Neuron (in vitro differentiated cells): ENCODE measurements at regions not wholly inside any gene's neighbourhood (a gene's known extent, or its start where the extent isn't known, plus 50 kb on each side); places are given as distances from the start of the nearest gene placed in this dataset.

Source experiments
- H2AFZ ChIP-seq: one replicate; pipeline ENCODE4 v1.6.1; 2013; ENCODE audit warnings: low read depth, mild to moderate bottlenecking, inconsistent platforms, low read length, moderate library complexity
- H3K27me3 ChIP-seq: one replicate; pipeline ENCODE4 v1.6.1; 2013; ENCODE audit warnings: low read length; ENCODE audit not compliant: insufficient read depth
- H3K36me3 ChIP-seq: one replicate; pipeline ENCODE4 v1.6.1; 2013; ENCODE audit warnings: low read length; ENCODE audit not compliant: insufficient read depth
- H3K4me1 ChIP-seq: one replicate; pipeline ENCODE4 v1.6.1; 2013; ENCODE audit warnings: low read length; ENCODE audit not compliant: insufficient read depth
- H3K4me3 ChIP-seq: 2 replicates; pipeline ENCODE4 v1.5.1; 2013; ENCODE audit warnings: mild to moderate bottlenecking, low read length, moderate library complexity
- H3K9me3 ChIP-seq: one replicate; pipeline ENCODE4 v1.6.1; 2013; ENCODE audit warnings: low read length

DNA sequence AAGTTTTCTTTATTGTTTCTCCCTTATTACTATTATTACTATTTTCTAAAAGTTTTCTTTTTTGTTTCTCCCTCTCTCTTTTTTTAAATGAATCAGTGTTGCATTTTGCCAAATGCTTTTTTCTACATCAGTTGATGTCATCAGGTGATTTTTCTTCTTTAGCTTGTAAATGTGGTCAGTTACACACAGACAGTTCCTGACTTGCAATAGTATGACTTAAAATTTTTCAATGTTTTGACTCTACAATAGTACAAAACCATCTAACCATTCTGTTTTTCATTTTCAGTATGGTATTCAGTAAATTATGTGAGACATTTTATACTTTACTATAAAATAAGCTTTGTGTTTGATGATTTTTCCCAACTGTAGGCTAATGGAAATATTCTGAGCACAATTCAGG, 443.0 kb downstream of the GADD45G start:
- Histone ChIP-seq H3K9me3 (no peaks in the 10 kb centered on the region), H2AFZ (no peak overlapping the region), H3K4me1 (peaks cover 5% of the 10 kb centered on the region), H3K4me3 (no peak overlapping the region), H3K27me3 (no peaks in the 10 kb centered on the region), H3K36me3 (no peaks in the 10 kb centered on the region)

DNA sequence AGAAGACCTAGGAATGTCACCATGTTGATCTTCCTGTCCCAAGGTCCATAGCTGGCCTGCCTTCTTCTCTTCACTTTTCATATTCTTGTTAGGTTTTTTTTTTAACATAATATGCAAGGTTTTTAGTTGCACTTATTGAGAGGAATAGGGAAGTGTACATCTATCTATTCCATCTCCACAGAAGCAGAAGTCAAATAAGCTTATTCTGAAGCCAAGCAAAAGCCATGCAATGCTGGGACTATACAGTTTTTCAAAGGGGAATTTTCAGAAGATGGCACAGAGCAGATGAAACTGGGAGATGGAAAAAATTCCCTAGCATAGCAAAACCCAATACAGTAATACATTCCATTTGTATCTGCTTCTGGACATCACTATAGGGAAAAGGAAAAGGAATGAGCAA, 447.6 kb downstream of the GADD45G start:
- Histone ChIP-seq H3K4me3 (no peak overlapping the region), H3K27me3 (no peaks in the 10 kb centered on the region), H2AFZ (no peak overlapping the region), H3K36me3 (no peaks in the 10 kb centered on the region), H3K9me3 (no peaks in the 10 kb centered on the region), H3K4me1 (no peaks in the 10 kb centered on the region)

DNA sequence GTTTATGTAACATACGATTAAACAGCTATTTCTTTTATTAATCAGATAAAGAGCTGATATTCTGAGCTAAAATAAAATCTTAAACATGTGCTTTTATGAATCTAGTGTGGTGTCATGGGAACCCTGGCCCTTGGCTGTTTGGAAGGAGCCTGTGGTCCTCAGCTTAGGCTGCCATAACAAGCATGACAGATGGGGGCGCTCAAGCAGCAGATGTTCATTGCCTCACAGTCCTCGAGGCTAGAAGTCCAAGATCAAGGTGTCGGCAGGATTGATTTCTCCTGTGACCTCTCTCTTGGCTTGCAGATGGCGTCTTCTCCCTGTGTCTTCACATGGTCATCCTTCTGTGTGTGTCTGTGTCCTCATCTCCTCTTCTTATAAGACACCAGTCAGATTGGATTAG, 448.2 kb downstream of the GADD45G start:
- no peaks in the 10 kb centered on the region for H3K4me1 ChIP-seq
- no peaks in the 10 kb centered on the region for H3K9me3 ChIP-seq
- H3K4me3 ChIP-seq: no peak overlapping the region
- H3K36me3 ChIP-seq: no peaks in the 10 kb centered on the region
- no peaks in the 10 kb centered on the region for H3K27me3 ChIP-seq
- H2AFZ ChIP-seq: no peak overlapping the region

DNA sequence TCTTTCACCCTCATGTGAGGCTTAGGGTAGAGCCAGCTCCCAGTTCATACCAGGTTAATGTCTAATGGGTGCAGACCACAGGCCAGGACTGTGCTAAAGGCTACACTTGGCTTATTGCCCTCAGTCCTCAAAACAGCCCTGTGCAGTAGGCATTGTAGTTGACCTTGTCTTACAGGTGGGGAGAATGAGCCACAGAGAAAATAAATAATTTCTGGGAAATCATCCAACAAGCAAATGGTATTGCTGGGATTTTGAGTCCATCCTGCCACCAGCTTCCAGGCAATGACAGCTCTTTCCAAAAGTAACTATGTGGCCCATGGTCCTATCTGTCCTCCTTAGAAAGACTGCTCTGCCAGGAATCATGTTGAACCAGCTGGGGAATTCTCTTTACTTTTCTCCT, 450.0 kb downstream of the GADD45G start:
- Histone ChIP-seq H3K9me3 (no peaks in the 10 kb centered on the region), H2AFZ (no peak overlapping the region), H3K27me3 (no peaks in the 10 kb centered on the region), H3K36me3 (no peaks in the 10 kb centered on the region), H3K4me1 (no peaks in the 10 kb centered on the region), H3K4me3 (no peak overlapping the region)

DNA sequence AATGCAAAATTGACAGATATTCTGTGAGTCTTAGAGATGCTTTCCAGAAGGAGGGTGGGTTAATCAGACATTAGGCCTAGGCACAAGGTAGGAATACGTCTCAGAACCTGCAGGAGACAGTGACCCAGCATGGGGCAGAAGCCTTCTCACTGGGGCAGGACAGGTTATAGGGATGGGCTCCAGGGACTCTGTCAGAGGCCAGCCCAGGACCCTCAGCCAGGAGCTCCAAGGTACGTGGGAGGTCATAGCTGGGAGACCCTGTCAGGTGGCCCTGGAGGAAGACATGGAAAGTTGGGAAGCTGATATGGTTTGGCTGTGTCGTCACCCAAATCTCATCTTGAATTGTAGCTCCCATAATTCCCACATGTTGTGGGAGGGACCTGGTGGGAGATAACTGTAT, 450.4 kb downstream of the GADD45G start:
- H3K27me3 ChIP-seq: no peaks in the 10 kb centered on the region

DNA sequence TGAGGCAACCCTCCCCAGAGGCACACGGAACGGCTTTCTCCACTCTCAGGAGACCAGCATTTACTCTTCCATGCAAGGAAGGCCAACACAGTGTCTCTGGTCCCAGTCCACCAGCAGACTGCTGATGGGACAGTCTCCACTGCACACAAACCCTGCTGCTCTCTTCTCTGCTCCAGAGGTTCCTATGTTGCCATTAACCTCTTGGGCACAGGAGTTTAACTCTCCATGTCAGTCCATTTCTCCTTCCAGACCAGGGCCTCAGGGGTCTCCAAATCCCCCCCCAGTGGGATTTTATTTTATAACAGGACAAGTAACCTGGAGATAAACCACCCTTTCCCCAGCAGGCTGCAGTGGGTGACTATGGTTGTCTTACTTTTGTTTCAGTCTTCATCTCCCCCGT, 452.5 kb downstream of the GADD45G start:
- no peaks in the 10 kb centered on the region for H3K36me3 ChIP-seq
- no peaks in the 10 kb centered on the region for H3K27me3 ChIP-seq
- H3K9me3 ChIP-seq: no peaks in the 10 kb centered on the region
- H2AFZ ChIP-seq: no peak overlapping the region
- H3K4me1 ChIP-seq: no peaks in the 10 kb centered on the region
- H3K4me3 ChIP-seq: no peak overlapping the region

More for the DNA sequence above, 450.4 kb downstream of the GADD45G start:
- Histone ChIP-seq H2AFZ (no peak overlapping the region), H3K36me3 (no peaks in the 10 kb centered on the region), H3K9me3 (no peaks in the 10 kb centered on the region), H3K4me1 (no peaks in the 10 kb centered on the region), H3K4me3 (no peak overlapping the region)

DNA sequence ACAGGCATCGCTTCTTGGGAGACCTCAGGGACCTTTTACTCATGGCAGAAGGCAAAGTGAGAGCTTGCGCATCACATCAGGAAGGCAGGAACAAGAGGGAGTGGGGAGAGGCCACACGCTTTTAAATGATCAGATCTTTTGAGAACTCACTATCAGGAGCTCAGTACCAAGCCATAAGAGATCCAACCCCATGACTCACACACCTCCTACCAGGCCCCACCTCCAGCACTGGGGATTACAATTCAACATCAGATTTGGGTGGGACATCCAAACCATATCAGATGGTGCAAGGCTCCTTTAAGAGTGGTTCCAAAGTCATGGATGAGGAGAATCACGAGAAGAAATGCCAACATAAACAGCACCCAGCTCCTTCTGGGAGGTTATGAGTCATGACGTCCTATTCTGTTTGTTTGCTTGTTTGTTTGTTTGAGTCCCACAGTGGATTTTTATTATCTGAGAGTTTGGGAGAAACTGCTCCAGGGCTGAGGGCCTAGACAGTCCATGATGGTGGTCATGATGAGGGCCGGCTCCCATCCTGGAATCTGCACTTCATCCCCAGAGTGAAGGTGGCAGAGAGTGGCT, 453.5 kb downstream of the GADD45G start:
- Histone ChIP-seq H3K4me3 (no peak overlapping the region), H3K36me3 (no peaks in the 10 kb centered on the region)

DNA sequence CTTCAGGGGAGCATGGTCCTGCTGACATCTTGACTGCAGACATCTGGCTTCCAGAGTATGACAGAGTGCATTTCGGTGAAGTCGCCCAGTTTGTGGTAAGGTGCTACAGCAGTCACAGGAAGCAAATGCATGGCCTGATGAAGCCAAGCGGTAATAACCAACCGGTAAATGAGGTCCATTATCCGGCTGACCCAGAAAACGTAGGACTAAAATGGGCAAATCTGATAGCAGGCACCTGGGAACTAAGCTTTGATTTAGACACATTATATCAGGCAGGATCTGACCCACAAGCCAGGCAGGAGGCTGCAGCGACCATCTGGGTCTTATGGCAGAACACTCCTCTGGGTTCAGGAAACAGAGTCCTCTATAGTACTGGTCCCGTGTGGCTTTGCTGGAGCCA, 454.6 kb downstream of the GADD45G start:
- Histone ChIP-seq H3K4me1 (no peaks in the 10 kb centered on the region), H3K9me3 (no peaks in the 10 kb centered on the region), H3K36me3 (no peaks in the 10 kb centered on the region), H3K27me3 (peaks cover 2% of the 10 kb centered on the region), H2AFZ (no peak overlapping the region), H3K4me3 (no peak overlapping the region)

More for the DNA sequence above, 453.5 kb downstream of the GADD45G start:
- H2AFZ ChIP-seq: no peak overlapping the region
- no peaks in the 10 kb centered on the region for H3K9me3 ChIP-seq
- peaks cover 2% of the 10 kb centered on the region for H3K27me3 ChIP-seq
- no peaks in the 10 kb centered on the region for H3K4me1 ChIP-seq

DNA sequence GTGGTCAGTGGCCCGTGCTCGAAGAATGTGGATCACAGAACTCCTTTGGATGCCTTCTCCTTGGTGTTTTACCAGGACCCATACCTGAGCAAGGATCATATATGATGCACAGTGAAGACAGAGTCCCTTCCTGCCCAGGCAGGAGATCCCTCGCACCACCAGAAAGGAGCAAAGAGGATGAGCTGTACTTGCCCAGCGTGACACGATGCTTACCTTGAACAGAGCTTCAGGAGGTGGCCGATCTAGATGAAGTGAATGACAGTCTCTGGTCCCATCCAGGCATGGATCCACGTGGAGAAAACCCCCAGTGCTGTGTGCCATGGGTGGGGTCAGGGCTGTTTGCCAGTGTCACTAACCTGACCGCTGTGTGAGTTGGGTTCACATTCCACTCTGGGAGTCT, 455.4 kb downstream of the GADD45G start:
- no peak overlapping the region for H3K4me3 ChIP-seq
- H3K36me3 ChIP-seq: no peaks in the 10 kb centered on the region
- peaks cover 2% of the 10 kb centered on the region for H3K27me3 ChIP-seq

DNA sequence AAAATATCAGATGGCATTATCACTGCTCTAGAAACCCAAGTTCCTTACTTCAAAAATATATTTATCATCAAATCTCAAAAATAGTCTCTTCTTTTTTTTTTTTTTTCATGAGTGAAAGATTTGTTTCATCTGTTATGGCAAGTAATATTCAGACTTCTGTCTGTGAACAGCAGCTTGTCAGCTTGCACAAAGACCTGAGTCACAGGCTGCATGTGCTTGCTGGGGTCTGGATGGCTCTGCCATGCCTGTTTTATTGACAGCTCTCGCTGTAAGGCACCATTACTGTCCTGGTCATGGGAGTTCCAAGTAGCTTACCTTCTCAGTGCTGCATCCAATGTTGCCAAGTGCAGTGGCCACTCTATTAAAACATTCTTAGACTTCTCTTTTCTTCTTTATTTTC, 456.4 kb downstream of the GADD45G start:
- H3K4me1 ChIP-seq: no peaks in the 10 kb centered on the region
- no peak overlapping the region for H3K4me3 ChIP-seq
- no peaks in the 10 kb centered on the region for H3K36me3 ChIP-seq
- no peak overlapping the region for H2AFZ ChIP-seq
- peaks cover 2% of the 10 kb centered on the region for H3K27me3 ChIP-seq
- H3K9me3 ChIP-seq: no peaks in the 10 kb centered on the region

More for the DNA sequence above, 455.4 kb downstream of the GADD45G start:
- no peak overlapping the region for H2AFZ ChIP-seq
- H3K9me3 ChIP-seq: no peaks in the 10 kb centered on the region
- no peaks in the 10 kb centered on the region for H3K4me1 ChIP-seq

DNA sequence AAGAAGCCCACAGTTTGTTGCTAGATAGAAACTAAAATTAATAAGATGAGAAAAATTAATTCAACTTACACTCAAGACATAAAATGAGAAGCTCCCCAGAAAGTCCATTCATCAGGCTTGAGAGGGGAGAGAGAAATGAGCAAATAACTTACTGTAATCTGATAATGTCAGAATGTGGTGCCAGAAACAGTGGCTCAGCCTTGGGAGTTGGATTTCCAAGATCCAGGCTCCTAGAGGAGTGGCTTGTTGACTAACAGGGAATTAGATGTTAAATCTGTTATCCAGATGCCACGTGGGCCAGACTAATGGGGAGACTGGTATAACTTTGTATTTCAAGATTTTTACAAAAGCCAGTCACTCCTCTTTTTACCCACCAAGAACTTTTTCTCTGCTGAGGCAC, 458.2 kb downstream of the GADD45G start:
- no peaks in the 10 kb centered on the region for H3K9me3 ChIP-seq
- H3K36me3 ChIP-seq: no peaks in the 10 kb centered on the region
- no peak overlapping the region for H3K4me3 ChIP-seq
- peaks cover 2% of the 10 kb centered on the region for H3K27me3 ChIP-seq
- no peak overlapping the region for H2AFZ ChIP-seq
- no peaks in the 10 kb centered on the region for H3K4me1 ChIP-seq

DNA sequence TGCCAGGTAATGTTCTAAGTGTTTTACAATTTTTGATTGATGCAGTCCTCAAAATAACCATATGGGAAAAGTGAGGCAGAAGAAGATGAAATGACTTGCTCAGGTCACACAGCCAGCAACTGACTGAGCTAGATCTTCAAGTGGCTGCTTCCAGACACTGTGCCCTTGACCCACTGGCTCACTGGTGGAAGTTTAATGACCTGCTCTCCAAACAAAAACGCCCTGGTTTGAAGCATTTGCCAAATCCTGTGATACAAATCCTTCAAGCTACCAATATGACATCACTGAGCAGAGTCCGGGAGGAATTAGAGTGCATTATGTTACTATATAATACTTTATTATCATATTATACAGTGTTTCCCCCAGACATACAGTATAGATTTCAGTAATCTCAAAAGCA, 459.4 kb downstream of the GADD45G start:
- Histone ChIP-seq H3K4me1 (no peaks in the 10 kb centered on the region), H2AFZ (no peak overlapping the region), H3K9me3 (no peaks in the 10 kb centered on the region), H3K27me3 (peaks cover 2% of the 10 kb centered on the region), H3K36me3 (no peaks in the 10 kb centered on the region), H3K4me3 (no peak overlapping the region)

DNA sequence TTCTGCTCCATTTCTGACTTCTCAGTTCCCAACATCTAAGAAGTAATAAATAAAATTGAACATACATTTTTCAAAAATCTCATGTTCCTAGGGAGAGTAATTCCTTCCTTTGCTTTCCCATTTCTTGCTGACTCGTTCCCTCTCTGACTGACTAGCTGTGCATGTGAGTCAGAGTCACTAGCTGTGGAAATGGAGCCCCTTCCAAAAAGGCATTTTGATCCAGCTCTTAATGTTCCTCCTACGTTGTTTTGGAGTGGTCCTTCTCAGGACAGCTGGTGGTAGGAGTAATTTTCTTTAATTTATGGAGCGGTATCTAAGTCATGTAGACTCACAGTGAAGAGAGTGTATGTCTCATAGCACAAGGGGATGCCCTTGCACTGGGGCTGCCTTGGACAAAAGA, 460.2 kb downstream of the GADD45G start:
- Histone ChIP-seq H3K4me3 (no peak overlapping the region), H3K9me3 (no peaks in the 10 kb centered on the region), H3K36me3 (no peaks in the 10 kb centered on the region), H3K27me3 (peaks cover 2% of the 10 kb centered on the region), H3K4me1 (no peaks in the 10 kb centered on the region), H2AFZ (no peak overlapping the region)

DNA sequence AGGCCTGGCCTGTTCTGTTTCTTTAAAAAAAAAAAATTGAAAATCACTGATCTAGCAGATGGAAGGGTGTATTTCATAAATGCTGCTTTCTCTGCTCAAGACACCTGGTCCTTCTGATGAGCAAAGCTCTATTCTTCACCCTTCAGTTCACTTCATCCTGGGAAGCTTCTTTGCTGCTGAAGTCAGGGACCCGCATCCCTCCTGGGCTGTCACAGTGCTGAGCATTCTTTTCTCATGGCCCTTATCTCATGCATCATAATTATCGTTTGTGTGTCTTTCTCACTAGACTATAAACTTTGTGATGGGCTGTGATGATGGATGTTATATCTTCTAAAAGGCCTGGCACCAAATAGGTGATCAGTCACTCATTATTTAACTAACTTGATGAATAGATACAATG, 461.0 kb downstream of the GADD45G start:
- H3K4me3 ChIP-seq: no peak overlapping the region
- H3K36me3 ChIP-seq: no peaks in the 10 kb centered on the region
- H3K27me3 ChIP-seq: peaks cover 2% of the 10 kb centered on the region
- no peaks in the 10 kb centered on the region for H3K4me1 ChIP-seq
- no peak overlapping the region for H2AFZ ChIP-seq
- no peaks in the 10 kb centered on the region for H3K9me3 ChIP-seq
